ENCODE measurements at regions not wholly inside any gene's neighbourhood (a gene's known extent, or its start where the extent isn't known, plus 50 kb on each side); places are given as distances from the start of the nearest gene placed in this dataset.
A peak's percentile ranks its signal among the peaks of the same experiment; 100 is the strongest.

DNA sequence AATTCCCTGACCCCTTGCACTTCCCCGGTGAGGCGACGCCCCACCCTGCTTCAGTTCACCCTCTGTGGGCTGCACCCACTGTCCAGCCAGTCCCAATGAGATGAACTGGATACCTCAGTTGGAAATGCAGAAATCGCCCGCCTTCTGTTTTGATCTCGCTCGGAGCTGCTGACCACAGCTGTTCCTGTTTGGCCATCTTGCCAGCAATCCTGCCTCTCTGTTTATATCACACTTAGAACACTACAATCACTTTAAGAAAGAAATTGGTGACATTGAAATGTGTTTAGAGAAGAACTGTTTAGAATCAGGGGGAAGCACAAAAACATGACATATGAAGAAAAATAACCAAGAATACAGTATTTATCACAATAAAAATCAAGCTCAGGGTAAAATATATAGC lies 127.5 kb upstream of the SUCLG2 start:
- ChIA-PET POLR2A (ENCODE audit: partially characterized antibody) (no interaction called here), CTCF (ENCODE audit: partially characterized antibody) (interaction anchor here (1.4 kb wide), 1 partner anchor 8 kb away, joined by 6 read pairs; no protein-coding TSS in a partner anchor)
- no peaks in the 10 kb centered on the region for H3K9me3 ChIP-seq (ENCODE audit: control insufficient read depth in 1 of 2, low read length in 2 of 2)
- no peaks in the 10 kb centered on the region for H3K36me3 ChIP-seq (ENCODE audit: insufficient read depth, low read length)
- no peak overlapping the region for H3K27ac Mint-ChIP-seq
- H3K27me3 Mint-ChIP-seq: peaks cover 0 to 1% of the 10 kb centered on the region in 2 donors
- peaks cover 0 to 2% (median 0%) of the 10 kb centered on the region in 4 donors for H3K4me1 Mint-ChIP-seq
- H3K36me3 Mint-ChIP-seq: peaks cover 6% of the 10 kb centered on the region in 2 donors
- no peaks in the 10 kb centered on the region for H3K27me3 ChIP-seq (ENCODE audit: insufficient read depth, low read length)
- H3K4me1 ChIP-seq (ENCODE audit: insufficient read depth, low read length): no peaks in the 10 kb centered on the region
- intact Hi-C loops (cut with micrococcal nuclease): no loop called here
- no peak overlapping the region for H3K27ac ChIP-seq (ENCODE audit: low read depth, low read length)
- no peak overlapping the region for H3K4me3 ChIP-seq (ENCODE audit: low read length in 2 of 2)
- peaks cover 0 to 35% (median 19%) of the 10 kb centered on the region in 8 donors for H3K9me3 Mint-ChIP-seq
- no peak overlapping the region for H3K4me3 Mint-ChIP-seq
- no peak for DNase-seq

- H3K9me3 ChIP-seq (ENCODE audit: control insufficient read depth in 1 of 2, low read length in 2 of 2): no peaks in the 10 kb centered on the region
- POLR2A ChIA-PET (ENCODE audit: partially characterized antibody): no interaction called here
- CTCF ChIA-PET (ENCODE audit: partially characterized antibody): interaction anchor here (1.4 kb wide), 1 partner anchor 9 kb away, joined by 6 read pairs; no protein-coding TSS in a partner anchor
- no peaks in the 10 kb centered on the region for H3K27me3 ChIP-seq (ENCODE audit: insufficient read depth, low read length)
- Mint-ChIP-seq H3K36me3 (peaks cover 6% of the 10 kb centered on the region in 2 donors), H3K27ac (no peak overlapping the region), H3K4me3 (no peak overlapping the region), H3K27me3 (peaks cover 0 to 1% of the 10 kb centered on the region in 2 donors), H3K4me1 (peaks cover 0 to 2% (median 0%) of the 10 kb centered on the region in 4 donors), H3K9me3 (peaks cover 0 to 37% (median 22%) of the 10 kb centered on the region in 8 donors)
- no peaks in the 10 kb centered on the region for H3K36me3 ChIP-seq (ENCODE audit: insufficient read depth, low read length)
- H3K4me3 ChIP-seq (ENCODE audit: low read length in 2 of 2): no peak overlapping the region
- H3K4me1 ChIP-seq (ENCODE audit: insufficient read depth, low read length): no peaks in the 10 kb centered on the region
- DNase-seq: no peak
- H3K27ac ChIP-seq (ENCODE audit: low read depth, low read length): no peak overlapping the region
- intact Hi-C loops (cut with micrococcal nuclease): no loop called here
These were observed 126.8 kb upstream of the SUCLG2 start for GRCh38 chr3:67781218-67781617.

DNA sequence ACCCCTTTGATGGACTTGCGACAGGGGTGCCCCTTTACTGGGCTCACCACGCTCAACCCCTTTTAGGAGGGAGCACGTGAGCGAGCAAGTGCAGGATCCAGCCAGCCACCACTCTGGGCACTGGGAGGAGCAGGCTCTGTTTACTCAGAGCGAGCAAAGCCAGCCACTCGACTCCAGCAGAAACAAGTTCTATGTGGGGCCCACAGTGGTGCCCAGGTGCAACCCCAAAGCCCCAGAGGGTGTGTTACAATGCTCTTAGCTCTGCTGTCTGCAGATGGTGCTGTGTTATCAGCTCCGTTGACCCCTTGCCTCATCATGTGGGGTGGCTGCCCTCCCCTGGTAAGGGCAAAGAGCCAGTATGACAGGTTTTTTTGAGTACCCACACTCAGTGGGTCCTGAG lies 120.3 kb upstream of the SUCLG2 start:
- CTCF ChIA-PET (ENCODE audit: partially characterized antibody): no interaction called here
- H3K27ac Mint-ChIP-seq: peak overlapping the region in 1 of 7 donors; percentile 78
- no peaks in the 10 kb centered on the region for H3K36me3 ChIP-seq (ENCODE audit: insufficient read depth, low read length)
- H3K36me3 Mint-ChIP-seq: peaks cover 0 to 4% of the 10 kb centered on the region in 2 donors
- intact Hi-C loops (cut with micrococcal nuclease): no loop called here
- POLR2A ChIA-PET (ENCODE audit: partially characterized antibody): no interaction called here
- no peak overlapping the region for H3K27ac ChIP-seq (ENCODE audit: low read depth, low read length)
- H3K9me3 Mint-ChIP-seq: peaks cover 0 to 19% (median 8%) of the 10 kb centered on the region in 8 donors
- no peak for DNase-seq
- no peaks in the 10 kb centered on the region for H3K9me3 ChIP-seq (ENCODE audit: control insufficient read depth in 1 of 2, low read length in 2 of 2)
- H3K4me1 Mint-ChIP-seq: no peaks in the 10 kb centered on the region
- no peaks in the 10 kb centered on the region for H3K27me3 Mint-ChIP-seq
- H3K4me1 ChIP-seq (ENCODE audit: insufficient read depth, low read length): no peaks in the 10 kb centered on the region
- H3K27me3 ChIP-seq (ENCODE audit: insufficient read depth, low read length): no peaks in the 10 kb centered on the region
- H3K4me3 Mint-ChIP-seq: no peak overlapping the region
- H3K4me3 ChIP-seq (ENCODE audit: low read length in 2 of 2): no peak overlapping the region

- Mint-ChIP-seq H3K27me3 (no peaks in the 10 kb centered on the region), H3K36me3 (peaks cover 12 to 14% of the 10 kb centered on the region in 2 donors), H3K9me3 (peaks cover 2 to 43% (median 36%) of the 10 kb centered on the region in 8 donors), H3K27ac (no peak overlapping the region), H3K4me3 (no peak overlapping the region), H3K4me1 (peaks cover 0 to 2% (median 0%) of the 10 kb centered on the region in 4 donors)
- Histone ChIP-seq H3K9me3 (ENCODE audit: control insufficient read depth in 1 of 2, low read length in 2 of 2) (peaks cover 0 to 5% of the 10 kb centered on the region in 2 donors), H3K36me3 (ENCODE audit: insufficient read depth, low read length) (no peaks in the 10 kb centered on the region), H3K4me1 (ENCODE audit: insufficient read depth, low read length) (no peaks in the 10 kb centered on the region), H3K27ac (ENCODE audit: low read depth, low read length) (no peak overlapping the region), H3K27me3 (ENCODE audit: insufficient read depth, low read length) (no peaks in the 10 kb centered on the region), H3K4me3 (ENCODE audit: low read length in 2 of 2) (no peak overlapping the region)
- CTCF ChIA-PET (ENCODE audit: partially characterized antibody): interaction anchor here (1.5 kb wide), 1 partner anchor 24 kb away, joined by 4 read pairs; no protein-coding TSS in a partner anchor
- intact Hi-C loops (cut with micrococcal nuclease): no loop called here
- no peak for DNase-seq
- POLR2A ChIA-PET (ENCODE audit: partially characterized antibody): no interaction called here
These were observed 111.2 kb upstream of the SUCLG2 start for GRCh38 chr3:67765575-67765974.

DNA sequence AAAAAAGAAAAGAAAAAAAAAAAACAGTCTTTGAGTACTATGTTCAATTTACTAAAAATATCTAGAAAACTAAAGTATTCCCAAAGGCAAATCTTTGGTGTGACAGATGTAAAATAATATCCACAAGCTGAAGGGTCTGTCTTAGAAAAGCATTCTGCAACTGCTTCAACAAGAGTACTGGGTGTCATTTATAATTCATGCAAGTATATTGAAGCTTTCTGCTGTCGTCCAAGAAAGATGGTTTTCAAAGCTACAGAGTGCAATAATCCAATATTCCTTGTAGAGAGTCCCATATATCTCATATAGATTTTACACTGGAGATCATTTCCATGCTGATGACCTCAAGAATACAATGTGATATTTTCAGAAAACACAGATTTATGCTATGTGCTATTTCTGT lies 90.9 kb upstream of the SUCLG2 start:
- DNase-seq: no peak
- H3K4me1 ChIP-seq (ENCODE audit: insufficient read depth, low read length): no peaks in the 10 kb centered on the region
- Mint-ChIP-seq H3K27me3 (no peaks in the 10 kb centered on the region), H3K4me1 (peaks cover 1 to 8% (median 6%) of the 10 kb centered on the region in 4 donors), H3K27ac (no peak overlapping the region), H3K4me3 (no peak overlapping the region), H3K36me3 (peaks cover 9 to 16% of the 10 kb centered on the region in 2 donors), H3K9me3 (peaks cover 3 to 33% (median 16%) of the 10 kb centered on the region in 8 donors)
- H3K27ac ChIP-seq (ENCODE audit: low read depth, low read length): no peak overlapping the region
- no peaks in the 10 kb centered on the region for H3K27me3 ChIP-seq (ENCODE audit: insufficient read depth, low read length)
- ChIA-PET POLR2A (ENCODE audit: partially characterized antibody) (no interaction called here), CTCF (ENCODE audit: partially characterized antibody) (no interaction called here)
- intact Hi-C loops (cut with micrococcal nuclease): no loop called here
- H3K4me3 ChIP-seq (ENCODE audit: low read length in 2 of 2): no peak overlapping the region
- no peaks in the 10 kb centered on the region for H3K36me3 ChIP-seq (ENCODE audit: insufficient read depth, low read length)
- H3K9me3 ChIP-seq (ENCODE audit: control insufficient read depth in 1 of 2, low read length in 2 of 2): no peaks in the 10 kb centered on the region

DNA sequence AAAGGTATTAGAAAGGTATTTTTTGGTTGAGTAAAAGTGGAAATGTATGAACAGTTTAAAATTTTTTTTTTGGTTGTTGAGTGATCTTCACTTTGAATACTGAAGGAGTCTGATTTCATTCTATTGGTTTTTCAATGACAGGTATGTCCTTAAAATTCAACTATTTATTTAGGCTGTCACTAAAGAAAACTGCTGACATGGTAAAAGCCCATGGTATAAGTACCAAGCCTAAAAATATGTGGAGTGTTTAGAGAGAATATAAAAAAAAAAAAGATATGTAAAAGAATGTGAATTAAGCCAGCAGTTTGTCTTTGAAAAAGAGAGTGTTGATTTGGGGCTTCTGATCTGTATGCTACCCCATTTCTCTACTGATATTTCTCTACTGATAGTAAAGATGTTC lies 90.3 kb upstream of the SUCLG2 start:
- H3K27ac ChIP-seq (ENCODE audit: low read depth, low read length): no peak overlapping the region
- Mint-ChIP-seq H3K27ac (no peak overlapping the region), H3K4me3 (no peak overlapping the region), H3K9me3 (peaks cover 2 to 29% (median 12%) of the 10 kb centered on the region in 8 donors), H3K4me1 (peaks cover 4 to 14% (median 10%) of the 10 kb centered on the region in 4 donors), H3K27me3 (no peaks in the 10 kb centered on the region), H3K36me3 (peaks cover 7 to 16% of the 10 kb centered on the region in 2 donors)
- no peaks in the 10 kb centered on the region for H3K27me3 ChIP-seq (ENCODE audit: insufficient read depth, low read length)
- POLR2A ChIA-PET (ENCODE audit: partially characterized antibody): no interaction called here
- no peaks in the 10 kb centered on the region for H3K4me1 ChIP-seq (ENCODE audit: insufficient read depth, low read length)
- DNase-seq: no peak
- H3K4me3 ChIP-seq (ENCODE audit: low read length in 2 of 2): no peak overlapping the region
- no peaks in the 10 kb centered on the region for H3K9me3 ChIP-seq (ENCODE audit: control insufficient read depth in 1 of 2, low read length in 2 of 2)
- H3K36me3 ChIP-seq (ENCODE audit: insufficient read depth, low read length): no peaks in the 10 kb centered on the region
- intact Hi-C loops (cut with micrococcal nuclease): no loop called here
- CTCF ChIA-PET (ENCODE audit: partially characterized antibody): no interaction called here

- no peaks in the 10 kb centered on the region for H3K36me3 ChIP-seq (ENCODE audit: insufficient read depth, low read length)
- CTCF ChIA-PET (ENCODE audit: partially characterized antibody): no interaction called here
- Mint-ChIP-seq H3K36me3 (peaks cover 3 to 12% of the 10 kb centered on the region in 2 donors), H3K27ac (peak overlapping the region; percentile 1 to 90 (median 83)), H3K4me1 (peaks cover 35 to 61% (median 48%) of the 10 kb centered on the region in 4 donors), H3K9me3 (peaks cover 0 to 19% (median 6%) of the 10 kb centered on the region in 8 donors), H3K27me3 (no peaks in the 10 kb centered on the region), H3K4me3 (peak overlapping the region in 2 of 8 donors; percentile 0 to 11)
- no peaks in the 10 kb centered on the region for H3K9me3 ChIP-seq (ENCODE audit: control insufficient read depth in 1 of 2, low read length in 2 of 2)
- no peak overlapping the region for H3K27ac ChIP-seq (ENCODE audit: low read depth, low read length)
- intact Hi-C loops (cut with micrococcal nuclease): loop anchor here (2.0 kb wide), 1 partner anchor 85 kb away; the partner anchor contains the start of gene SUCLG2
- no peak for DNase-seq
- H3K4me1 ChIP-seq (ENCODE audit: insufficient read depth, low read length): peaks cover 39% of the 10 kb centered on the region
- no peak overlapping the region for H3K4me3 ChIP-seq (ENCODE audit: low read length in 2 of 2)
- POLR2A ChIA-PET (ENCODE audit: partially characterized antibody): interaction anchor here (1.1 to 5.0 kb wide), 2 partner anchors 85 to 742 kb away, joined by 3 to 47 read pairs; partner anchors contain the start of genes KBTBD8 and SUCLG2
- H3K27me3 ChIP-seq (ENCODE audit: insufficient read depth, low read length): no peaks in the 10 kb centered on the region
These were observed 85.4 kb upstream of the SUCLG2 start for GRCh38 chr3:67739851-67740250.

Data from CD4-positive, alpha-beta memory T cell (primary cell).